IPS-15b (cell line): ENCODE measurements at regions not wholly inside any gene's neighbourhood (a gene's known extent, or its start where the extent isn't known, plus 50 kb on each side); places are given as distances from the start of the nearest gene placed in this dataset.

Experiments used
- H3K27me3 ChIP-seq: one replicate; pipeline ENCODE4 v1.6.1; 2013; ENCODE audit warnings: low read length; ENCODE audit not compliant: control insufficient read depth, insufficient read depth
- H3K36me3 ChIP-seq: one replicate; pipeline ENCODE4 v1.6.1; 2013; ENCODE audit warnings: low read length; ENCODE audit not compliant: control insufficient read depth, insufficient read depth
- H3K4me1 ChIP-seq: one replicate; pipeline ENCODE4 v1.6.1; 2013; ENCODE audit warnings: mild to moderate bottlenecking, low read length; ENCODE audit not compliant: control insufficient read depth, insufficient read depth
- H3K4me3 ChIP-seq: one replicate; pipeline ENCODE4 v1.5.1; 2013; ENCODE audit warnings: low read depth, low read length
- H3K9ac ChIP-seq: one replicate; pipeline ENCODE4 v1.6.1; 2013; ENCODE audit warnings: low read depth, mild to moderate bottlenecking, low read length
- H3K9me3 ChIP-seq: one replicate; pipeline ENCODE4 v1.6.1; 2013; ENCODE audit warnings: mild to moderate bottlenecking, low read length; ENCODE audit not compliant: control insufficient read depth, insufficient read depth

DNA sequence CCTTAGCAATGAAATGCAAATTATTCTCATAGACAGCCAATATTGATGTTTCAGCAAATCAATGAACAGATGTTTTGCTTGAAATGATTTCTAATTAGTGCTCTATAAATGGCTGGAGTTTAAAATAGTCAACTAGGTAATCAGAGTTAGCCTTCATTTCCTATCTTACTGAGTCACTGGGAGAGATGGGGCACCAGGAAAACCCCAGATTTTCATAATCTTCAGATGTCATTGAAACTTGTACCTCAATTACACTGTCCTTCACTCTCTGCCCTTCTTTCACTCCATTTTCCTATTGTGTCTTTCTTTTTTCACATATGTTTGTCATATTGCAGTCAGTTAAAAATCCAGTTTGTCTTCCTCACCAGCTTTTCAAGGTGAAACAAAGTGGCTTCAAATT is 92.7 kb downstream of the C12orf75 start:
- H3K9me3 ChIP-seq = no peaks in the 10 kb centered on the region
- H3K4me3 ChIP-seq = no peak overlapping the region
- H3K27me3 ChIP-seq = no peaks in the 10 kb centered on the region
- H3K36me3 ChIP-seq = no peaks in the 10 kb centered on the region
- no peak overlapping the region for H3K9ac ChIP-seq
- H3K4me1 ChIP-seq = no peaks in the 10 kb centered on the region

GRCh38 chr12:105423921-105424320 is 93.4 kb downstream of the C12orf75 start:
- Histone ChIP-seq H3K4me3 (no peak overlapping the region), H3K9ac (no peak overlapping the region), H3K9me3 (no peaks in the 10 kb centered on the region), H3K4me1 (no peaks in the 10 kb centered on the region), H3K27me3 (no peaks in the 10 kb centered on the region), H3K36me3 (no peaks in the 10 kb centered on the region)

GRCh38 chr12:105425254-105426174 is 95.0 kb downstream of the C12orf75 start:
- Histone ChIP-seq H3K36me3 (no peaks in the 10 kb centered on the region), H3K27me3 (no peaks in the 10 kb centered on the region), H3K4me1 (no peaks in the 10 kb centered on the region), H3K4me3 (no peak overlapping the region), H3K9me3 (no peaks in the 10 kb centered on the region), H3K9ac (no peak overlapping the region)

DNA sequence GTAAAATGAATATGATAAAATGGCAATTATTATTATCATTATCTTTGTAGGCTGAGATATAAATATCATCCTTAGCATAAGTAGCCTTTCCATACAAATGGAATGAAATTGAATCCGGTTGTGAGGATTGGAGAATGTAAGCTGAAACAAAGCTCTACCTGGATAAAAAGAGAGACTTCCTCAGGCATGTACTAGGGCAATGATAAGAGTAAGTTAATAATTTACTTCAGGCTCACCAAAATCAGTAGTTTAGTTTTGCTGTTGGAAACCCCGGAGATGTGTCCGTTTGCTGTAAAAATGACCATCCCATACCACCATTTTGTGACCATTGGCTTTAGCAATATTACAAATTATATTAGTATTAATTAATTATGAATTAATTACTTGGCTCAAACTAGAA is 96.3 kb downstream of the C12orf75 start:
- Histone ChIP-seq H3K36me3 (no peaks in the 10 kb centered on the region), H3K4me3 (no peak overlapping the region), H3K27me3 (no peaks in the 10 kb centered on the region), H3K9ac (no peak overlapping the region), H3K9me3 (no peaks in the 10 kb centered on the region), H3K4me1 (no peaks in the 10 kb centered on the region)

- Histone ChIP-seq H3K36me3 (no peaks in the 10 kb centered on the region), H3K4me1 (no peaks in the 10 kb centered on the region), H3K9ac (no peak overlapping the region), H3K4me3 (no peak overlapping the region), H3K27me3 (no peaks in the 10 kb centered on the region), H3K9me3 (no peaks in the 10 kb centered on the region)
These were observed 97.4 kb downstream of the C12orf75 start for GRCh38 chr12:105427883-105428282.

DNA sequence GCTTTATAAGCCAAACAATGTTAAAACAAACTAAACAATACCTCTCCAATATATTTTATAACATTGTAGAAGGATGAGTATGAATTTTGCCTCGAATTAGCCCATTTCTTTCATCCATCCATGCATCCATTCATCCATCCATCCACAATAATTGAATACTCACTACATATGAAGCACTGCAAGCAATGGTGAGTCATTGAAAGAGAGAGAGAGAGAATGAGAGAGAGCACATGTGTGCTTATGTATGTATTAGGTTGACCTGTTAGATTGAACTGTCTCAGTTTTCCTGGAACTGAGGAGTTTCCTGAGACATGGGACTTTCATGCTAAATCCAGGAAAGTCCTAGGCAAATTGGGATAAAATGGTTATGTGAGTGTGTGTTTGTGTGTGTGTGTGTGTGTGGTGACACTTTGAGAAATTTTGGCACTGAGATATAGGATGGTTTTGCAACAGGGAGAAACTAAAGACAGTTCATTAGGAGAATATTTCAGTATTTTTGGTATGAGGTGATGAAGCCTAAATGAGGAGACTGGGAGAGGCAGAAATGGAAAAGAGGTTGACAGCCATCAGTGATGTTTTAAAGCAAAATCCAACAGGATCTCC is 98.4 kb downstream of the C12orf75 start:
- Histone ChIP-seq H3K36me3 (no peaks in the 10 kb centered on the region), H3K4me3 (no peak overlapping the region), H3K4me1 (no peaks in the 10 kb centered on the region), H3K27me3 (no peaks in the 10 kb centered on the region), H3K9ac (no peak overlapping the region), H3K9me3 (no peaks in the 10 kb centered on the region)

DNA sequence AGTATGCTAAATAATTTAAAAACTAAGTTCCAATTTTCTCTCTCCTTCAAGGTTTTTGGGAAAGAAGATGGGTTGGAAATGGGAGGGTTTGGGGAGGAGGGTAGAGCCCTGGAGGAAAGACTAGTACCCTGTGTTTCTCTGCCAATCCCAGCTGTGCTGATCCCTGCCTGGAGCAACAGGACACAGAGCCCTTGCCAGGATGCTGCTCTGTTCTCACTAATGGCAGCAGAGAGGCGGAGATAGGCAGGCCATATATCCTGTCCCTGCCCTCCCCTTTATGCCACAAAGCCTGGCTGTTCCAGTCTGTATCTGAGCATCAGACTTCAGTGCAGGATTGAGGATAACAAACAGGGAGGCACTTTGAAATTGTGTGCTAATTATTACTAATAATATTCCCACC is 99.0 kb downstream of the C12orf75 start:
- Histone ChIP-seq H3K36me3 (no peaks in the 10 kb centered on the region), H3K4me1 (no peaks in the 10 kb centered on the region), H3K4me3 (no peak overlapping the region), H3K9me3 (no peaks in the 10 kb centered on the region), H3K27me3 (no peaks in the 10 kb centered on the region), H3K9ac (no peak overlapping the region)

DNA sequence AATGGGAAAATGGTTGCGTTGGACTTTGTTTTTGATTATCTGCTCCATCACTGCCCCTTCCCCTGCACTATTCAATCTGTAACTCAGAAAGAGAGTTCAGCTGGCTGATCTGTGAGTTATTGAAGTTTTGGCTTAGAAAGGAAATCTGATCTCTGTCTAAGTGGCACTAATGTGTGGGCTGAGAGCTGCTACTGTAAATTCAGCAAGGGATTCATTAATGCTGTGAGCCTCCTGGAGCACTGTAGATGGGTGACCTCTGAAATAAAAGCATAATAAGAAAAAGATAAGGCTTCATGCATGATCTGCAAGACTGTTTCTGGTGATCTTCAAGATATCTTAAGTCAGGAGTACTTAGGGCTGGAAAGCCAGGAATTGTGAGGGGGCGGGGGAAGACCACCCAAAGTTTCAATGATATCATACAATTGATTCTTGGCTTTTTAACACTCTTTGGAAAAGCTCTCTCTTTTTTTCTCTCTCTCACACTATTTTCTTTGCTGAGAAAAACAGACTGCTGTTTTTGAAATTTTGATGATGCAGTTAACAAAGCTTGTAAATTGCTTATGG is 101.1 kb downstream of the C12orf75 start:
- Histone ChIP-seq H3K9ac (no peak overlapping the region), H3K36me3 (no peaks in the 10 kb centered on the region), H3K4me3 (no peak overlapping the region), H3K27me3 (no peaks in the 10 kb centered on the region), H3K4me1 (no peaks in the 10 kb centered on the region), H3K9me3 (no peaks in the 10 kb centered on the region)

DNA sequence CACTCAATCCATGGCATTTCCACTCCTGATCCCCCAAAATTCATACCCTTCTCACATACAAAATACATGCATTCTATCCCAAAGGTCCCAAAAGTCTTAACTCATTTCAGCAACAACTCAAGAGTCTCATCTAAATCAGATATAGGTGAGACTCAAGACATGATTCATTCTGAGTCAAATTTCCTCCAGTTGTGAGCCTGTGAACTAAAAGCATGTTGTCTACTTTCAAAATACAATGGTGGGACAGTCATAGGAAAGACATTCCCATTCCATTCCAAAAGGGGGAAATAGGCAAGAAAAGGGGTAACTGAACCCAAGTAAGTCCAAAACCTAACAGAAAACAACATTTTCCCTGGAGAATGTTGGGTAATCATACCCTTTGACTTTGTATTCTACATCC is 103.3 kb downstream of the C12orf75 start:
- no peak overlapping the region for H3K9ac ChIP-seq
- H3K27me3 ChIP-seq = no peaks in the 10 kb centered on the region
- no peaks in the 10 kb centered on the region for H3K9me3 ChIP-seq
- no peaks in the 10 kb centered on the region for H3K4me1 ChIP-seq
- H3K4me3 ChIP-seq = no peak overlapping the region
- no peaks in the 10 kb centered on the region for H3K36me3 ChIP-seq

DNA sequence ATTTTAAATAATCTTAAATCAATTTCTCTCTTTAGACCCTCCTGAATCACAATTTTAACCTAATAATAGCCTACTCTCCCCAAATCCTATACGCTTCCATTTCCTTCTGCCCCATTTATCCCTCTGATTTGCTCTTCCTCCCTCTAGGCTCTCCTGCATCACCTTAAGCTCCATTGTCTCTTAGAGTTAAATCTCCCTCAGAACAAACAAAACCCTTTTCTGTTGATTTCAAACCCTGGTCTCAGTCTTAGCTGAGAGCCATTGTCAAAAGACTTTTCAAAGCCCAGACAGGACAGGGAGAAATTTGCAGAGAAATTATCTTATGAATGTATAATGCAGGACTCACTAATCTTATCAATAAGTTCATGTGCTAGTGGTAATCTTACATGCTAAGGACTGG is 106.1 kb downstream of the C12orf75 start:
- H3K4me3 ChIP-seq = no peak overlapping the region
- no peaks in the 10 kb centered on the region for H3K27me3 ChIP-seq
- H3K9ac ChIP-seq = no peak overlapping the region
- no peaks in the 10 kb centered on the region for H3K4me1 ChIP-seq
- H3K9me3 ChIP-seq = no peaks in the 10 kb centered on the region
- H3K36me3 ChIP-seq = no peaks in the 10 kb centered on the region

DNA sequence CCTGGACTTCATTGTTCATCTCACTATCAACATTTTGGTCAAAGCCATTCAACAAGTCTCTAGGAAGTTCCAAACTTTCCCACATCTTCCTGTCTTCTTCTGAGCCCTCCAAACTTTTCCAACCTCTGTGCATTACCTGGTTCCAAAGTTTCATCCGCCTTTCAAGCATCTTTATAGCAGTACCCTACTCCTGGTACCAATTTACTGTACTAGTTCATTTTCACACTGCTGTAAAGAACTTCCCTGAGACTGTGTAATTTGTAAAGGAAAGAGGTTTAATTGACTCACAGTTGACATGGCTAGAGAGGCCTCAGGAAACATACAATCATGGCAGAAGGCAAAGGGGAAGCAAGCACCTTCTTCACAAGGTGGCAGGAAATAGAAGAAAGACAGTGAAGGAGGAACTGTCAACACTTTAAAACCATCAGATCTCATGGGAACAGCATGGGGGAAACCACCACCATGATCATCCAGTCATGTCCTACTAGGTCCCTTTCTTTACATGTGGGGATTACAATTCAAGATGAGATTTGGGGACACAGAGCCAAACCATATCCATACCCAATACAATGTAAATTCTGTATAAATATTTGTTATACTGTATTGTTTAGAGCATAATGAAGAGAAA is 109.7 kb downstream of the C12orf75 start:
- Histone ChIP-seq H3K27me3 (no peaks in the 10 kb centered on the region), H3K4me1 (peaks cover 10% of the 10 kb centered on the region), H3K9ac (no peak overlapping the region), H3K9me3 (no peaks in the 10 kb centered on the region), H3K4me3 (no peak overlapping the region), H3K36me3 (no peaks in the 10 kb centered on the region)
